ENCODE measurements at regions not wholly inside any gene's neighbourhood (a gene's known extent, or its start where the extent isn't known, plus 50 kb on each side); places are given as distances from the start of the nearest gene placed in this dataset.
"Not testable (repeated sequence)": the region's sequence is repeated elsewhere in the genome, so short reads cannot be mapped to it uniquely, and the experiment has no call there.

DNA sequence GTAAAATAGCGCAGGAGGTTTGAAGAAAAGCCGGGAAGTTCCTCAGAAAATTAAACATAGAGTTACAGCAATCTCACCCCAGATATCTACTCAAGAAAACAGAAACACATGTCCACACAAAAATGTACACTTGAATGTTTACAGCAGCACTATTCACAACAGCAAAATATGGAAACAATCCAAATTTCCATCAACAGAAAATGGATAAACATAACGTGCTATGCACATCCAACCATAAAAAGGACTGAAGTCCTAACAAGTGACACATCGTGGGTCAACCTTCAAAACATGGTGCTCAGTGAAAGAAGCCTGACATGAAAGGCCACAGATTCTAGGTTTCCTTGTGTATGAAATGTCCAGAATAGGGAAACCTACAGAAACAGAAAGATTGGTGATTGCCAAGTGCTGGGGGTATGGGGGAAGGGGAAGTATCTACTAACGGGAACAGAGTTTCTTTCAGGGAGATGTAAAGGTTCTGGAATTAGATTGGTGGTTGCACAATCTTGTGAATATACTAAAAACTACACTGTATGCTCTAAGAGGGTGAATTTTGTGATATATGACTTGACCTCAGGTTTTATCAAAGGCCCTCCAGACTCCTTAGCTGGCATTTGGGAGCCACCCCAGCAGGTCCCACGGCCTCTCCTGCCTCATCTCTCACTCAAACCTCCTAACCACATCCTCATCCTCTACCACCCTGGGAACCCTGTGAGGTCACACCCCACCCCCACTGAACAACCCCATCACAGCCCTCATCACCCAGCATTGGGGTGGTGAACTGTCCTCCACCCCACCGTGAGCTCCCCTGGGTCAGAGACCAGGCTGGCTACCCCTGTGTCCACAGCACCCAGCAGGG, 69.2 kb upstream of the PRR5 start:
- ChIA-PET POLR2A (no interaction called here), CTCF (interaction anchor here (0.6 to 0.7 kb wide), 2 partner anchors 14 to 30 kb away, joined by 3 read pairs; no protein-coding TSS in a partner anchor)

GRCh38 chr22:44630826-44631225, 71.2 kb upstream of the PRR5 start:
- CTCF ChIA-PET: interaction anchor here (1.0 to 2.6 kb wide), 2 partner anchors 638 to 685 kb away, joined by 3 to 9 read pairs; no protein-coding TSS in a partner anchor
- POLR2A ChIA-PET: no interaction called here

- ChIA-PET CTCF (interaction anchor here (0.6 to 2.6 kb wide), 2 partner anchors 35 to 636 kb away, joined by 3 to 9 read pairs; no protein-coding TSS in a partner anchor), POLR2A (no interaction called here)
Observed at GRCh38 chr22:44628835-44629234, 73.2 kb upstream of the PRR5 start.

DNA sequence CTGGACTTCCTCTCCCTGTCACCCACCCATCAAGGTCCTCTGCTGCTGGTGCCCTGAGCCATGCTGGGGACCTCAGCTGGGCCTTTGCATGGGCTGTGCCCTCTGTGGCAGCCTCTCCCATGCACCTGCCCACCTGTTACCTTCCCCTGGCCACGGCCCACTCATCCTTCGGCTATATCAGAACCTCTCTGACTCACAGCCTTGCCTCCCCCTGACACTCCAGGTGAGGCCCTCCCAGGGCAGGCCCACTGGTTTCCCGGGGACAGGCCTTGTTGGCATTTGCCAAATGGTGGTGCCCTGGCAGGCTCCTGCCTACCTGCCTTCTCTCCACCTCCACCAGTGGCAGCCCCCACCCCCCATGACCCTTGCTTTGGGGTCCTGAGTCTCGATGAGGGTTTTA, 73.7 kb upstream of the PRR5 start:
- CTCF ChIA-PET: interaction anchor here (0.5 to 0.6 kb wide), 2 partner anchors 35 to 95 kb away, joined by 3 read pairs; no protein-coding TSS in a partner anchor
- POLR2A ChIA-PET: no interaction called here

DNA sequence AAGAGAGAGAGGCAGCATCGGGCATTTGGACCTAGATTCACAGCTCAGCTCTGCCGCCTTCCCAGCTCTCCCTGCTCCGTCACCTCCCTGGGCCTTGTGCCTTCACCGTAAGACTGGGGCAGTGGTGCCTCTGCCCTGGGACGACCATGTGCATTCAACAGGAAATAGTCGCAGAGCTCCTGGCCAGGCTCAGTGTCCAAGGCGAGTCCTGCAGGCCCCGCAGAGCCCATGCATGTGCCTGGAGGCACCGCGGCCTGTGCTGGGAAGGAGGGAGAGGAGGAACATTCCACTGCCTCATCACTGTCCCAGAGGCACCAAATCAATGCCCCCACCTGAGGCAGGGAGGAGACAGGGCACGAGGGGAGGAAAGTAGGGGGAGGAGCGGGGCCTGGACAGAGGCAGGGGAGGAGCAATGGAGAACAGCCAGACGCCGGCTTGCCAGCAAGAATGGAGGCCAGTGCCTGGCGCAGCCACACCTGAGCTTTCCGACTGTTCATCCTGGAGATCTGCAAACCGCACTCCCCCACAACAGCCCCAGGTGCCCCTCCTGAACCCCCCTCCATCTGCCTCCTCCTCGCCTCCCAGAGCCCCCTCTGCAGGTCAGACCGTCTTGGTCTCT, 74.4 kb upstream of the PRR5 start:
- ChIA-PET CTCF (interaction anchor here (0.5 to 1.7 kb wide), 6 partner anchors 8 to 635 kb away, joined by 3 to 9 read pairs (median 3); no protein-coding TSS in a partner anchor), POLR2A (no interaction called here)

- CTCF ChIA-PET: interaction anchor here (0.8 to 1.7 kb wide), 11 partner anchors 10 to 680 kb away, joined by 3 to 11 read pairs (median 4); no protein-coding TSS in a partner anchor
- POLR2A ChIA-PET: interaction anchor here (1.0 kb wide), 1 partner anchor 601 kb away, joined by 3 read pairs; no protein-coding TSS in a partner anchor
Observed at GRCh38 chr22:44625981-44626687, 75.9 kb upstream of the PRR5 start.

DNA sequence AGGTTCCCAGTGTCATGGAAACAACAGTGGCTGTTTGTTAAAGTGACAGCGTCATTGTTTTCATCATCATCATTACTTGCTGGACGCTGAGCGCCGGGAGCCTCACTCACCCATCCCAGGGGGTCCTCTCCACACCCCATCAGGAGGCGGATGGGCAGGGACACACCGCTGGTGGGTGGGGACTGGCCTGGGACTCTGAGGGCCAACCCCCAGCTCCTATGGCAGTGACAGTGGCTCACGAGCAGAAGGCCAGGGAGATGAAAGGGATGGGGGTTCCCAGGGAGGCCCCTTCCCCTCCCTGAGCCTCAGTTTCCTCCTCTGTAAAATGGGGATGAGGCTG, 76.6 kb upstream of the PRR5 start:
- ChIA-PET POLR2A (no interaction called here), CTCF (interaction anchor here (0.8 to 1.3 kb wide), 6 partner anchors 33 to 638 kb away, joined by 3 to 11 read pairs (median 4); no protein-coding TSS in a partner anchor)

GRCh38 chr22:44624689-44625420, 77.1 kb upstream of the PRR5 start:
- CTCF ChIA-PET: interaction anchor here (1.0 to 1.3 kb wide), 4 partner anchors 39 to 631 kb away, joined by 3 to 11 read pairs (median 4); no protein-coding TSS in a partner anchor
- POLR2A ChIA-PET: no interaction called here

GRCh38 chr22:44623771-44624510, 78.1 kb upstream of the PRR5 start:
- CTCF ChIA-PET: interaction anchor here (1.0 to 1.2 kb wide), 3 partner anchors 31 to 631 kb away, joined by 3 to 5 read pairs (median 3); no protein-coding TSS in a partner anchor

DNA sequence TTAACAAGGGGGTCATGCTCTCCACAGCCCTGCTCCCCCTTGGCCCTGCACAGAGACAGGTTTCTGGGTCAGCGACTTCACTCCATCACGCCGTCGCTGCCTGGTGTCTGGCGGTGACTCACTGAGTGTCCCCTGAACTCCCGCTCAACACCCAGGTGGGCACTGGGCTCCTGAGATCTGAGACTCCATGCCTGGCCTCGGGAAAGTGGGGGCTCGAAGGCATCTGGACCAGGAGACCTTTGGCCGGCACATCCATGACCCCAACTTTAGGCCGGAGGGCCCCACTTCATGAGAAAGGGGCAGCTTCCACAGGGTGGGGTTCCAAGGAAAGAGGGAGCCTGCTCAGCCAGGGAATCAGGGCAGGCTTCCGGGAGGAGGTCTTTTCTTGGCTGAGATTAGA, 79.3 kb upstream of the PRR5 start:
- CTCF ChIA-PET: no interaction called here
- POLR2A ChIA-PET: no interaction called here

More at GRCh38 chr22:44623771-44624510, 78.1 kb upstream of the PRR5 start:
- POLR2A ChIA-PET: no interaction called here

DNA sequence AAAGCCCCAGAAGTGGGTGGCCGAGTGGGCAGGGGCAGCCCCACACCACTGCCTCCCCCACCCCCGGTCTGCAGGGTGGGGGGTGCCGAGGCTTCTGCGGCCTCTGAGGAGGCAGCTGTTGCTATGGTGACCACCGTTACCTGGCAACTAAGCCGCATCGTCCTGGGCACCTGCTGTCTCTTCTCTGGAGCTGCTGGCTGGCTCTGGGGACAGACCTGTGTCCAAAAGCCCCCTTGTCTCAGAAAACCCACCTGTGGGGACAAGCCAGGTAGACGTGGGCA, 79.9 kb upstream of the PRR5 start:
- POLR2A ChIA-PET: no interaction called here

DNA sequence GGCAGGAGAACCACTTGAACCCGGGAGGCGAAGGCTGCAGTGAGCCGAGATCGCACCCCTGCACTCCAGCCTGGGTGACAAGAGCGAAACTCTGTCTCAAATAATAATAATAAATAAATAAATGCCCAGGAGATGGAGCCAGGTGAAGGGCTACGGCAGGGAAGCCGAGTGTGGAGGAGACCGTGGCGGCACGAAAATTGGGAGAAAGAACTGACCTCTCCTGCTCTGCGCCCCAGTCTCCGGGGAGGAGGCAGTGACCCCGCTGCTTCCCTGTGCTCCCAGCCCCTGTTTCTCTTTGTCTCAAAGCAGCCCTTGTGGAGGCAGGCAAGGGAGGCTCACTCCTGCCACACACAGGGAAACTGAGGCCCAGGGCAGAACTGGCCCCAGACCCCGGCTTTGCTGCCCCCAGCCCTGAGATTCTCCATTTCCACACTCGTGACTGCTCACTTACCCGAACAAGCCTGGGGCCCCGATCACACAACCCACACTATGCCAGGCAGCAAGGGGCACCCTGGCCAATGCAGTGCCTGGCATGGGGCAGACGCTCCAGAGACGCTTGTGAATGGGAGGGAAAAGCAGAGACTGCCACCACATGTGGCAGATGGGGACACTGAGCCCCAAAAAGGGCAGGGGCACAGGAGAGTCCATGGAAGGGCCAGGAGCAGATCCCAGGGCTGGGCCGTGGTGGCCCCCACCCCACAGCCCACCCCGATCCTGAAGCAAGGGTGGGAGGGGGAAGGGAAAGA, 80.4 kb upstream of the PRR5 start:
- POLR2A ChIA-PET: no interaction called here
- CTCF ChIA-PET: no interaction called here

More for the DNA sequence above, 79.9 kb upstream of the PRR5 start:
- CTCF ChIA-PET: no interaction called here

DNA sequence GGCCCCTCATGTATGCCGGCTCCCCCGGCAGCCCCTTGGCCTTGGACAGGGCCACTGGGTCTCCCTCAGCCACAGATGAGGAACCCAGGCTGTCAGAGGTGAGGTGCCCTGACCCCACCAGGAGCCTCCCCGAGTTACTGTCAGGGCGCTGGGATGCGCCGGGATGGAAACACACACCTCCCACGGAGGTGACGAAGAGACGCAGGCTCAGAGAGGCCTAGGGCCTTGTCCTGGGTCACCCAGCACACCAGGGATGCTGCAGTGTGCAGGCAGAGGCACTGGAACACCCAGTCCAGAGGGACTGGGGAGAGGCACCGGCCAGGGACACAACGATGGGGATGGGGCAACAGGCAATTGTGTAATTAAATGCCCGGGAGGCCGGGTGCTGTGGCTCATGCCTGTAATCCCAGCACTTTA, 81.2 kb upstream of the PRR5 start:
- ChIA-PET POLR2A (interaction anchor here (1.0 kb wide), 1 partner anchor 597 kb away, joined by 3 read pairs; the partner anchor contains the start of gene PARVB), CTCF (no interaction called here)

- ChIA-PET POLR2A (interaction anchor here (1.0 kb wide), 1 partner anchor 596 kb away, joined by 3 read pairs; the partner anchor contains the start of gene PARVB), CTCF (no interaction called here)
Observed at GRCh38 chr22:44620129-44620840, 81.7 kb upstream of the PRR5 start.

DNA sequence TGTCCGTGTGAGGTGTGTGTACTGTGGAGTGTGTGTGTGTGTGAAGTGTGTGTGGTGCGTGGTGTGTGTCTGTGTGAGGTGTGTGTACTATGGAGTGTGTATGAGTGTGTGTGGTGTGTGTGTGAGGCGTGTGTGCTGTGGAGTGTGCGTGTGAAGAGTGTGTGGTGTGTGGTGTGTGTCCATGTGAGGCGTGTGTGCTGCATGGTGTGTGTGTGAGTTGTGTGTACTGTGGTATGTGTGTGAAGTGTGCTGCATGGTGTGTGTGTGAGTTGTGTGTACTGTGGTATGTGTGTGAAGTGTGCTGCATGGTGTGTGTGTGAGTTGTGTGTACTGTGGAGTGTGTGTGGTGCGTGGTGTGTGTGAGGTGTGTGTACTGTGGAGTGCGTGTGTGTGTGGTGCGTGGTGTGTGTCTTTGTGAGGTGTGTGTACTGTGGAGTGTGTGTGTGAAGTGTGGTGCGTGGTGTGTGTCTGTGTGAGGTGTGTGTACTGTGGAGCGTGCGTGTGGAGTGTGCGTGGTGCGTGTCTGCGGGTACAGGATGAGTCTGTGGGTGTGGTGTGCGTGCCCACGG, 82.4 kb upstream of the PRR5 start:
- POLR2A ChIA-PET, CTCF ChIA-PET: not testable (repeated sequence)

DNA sequence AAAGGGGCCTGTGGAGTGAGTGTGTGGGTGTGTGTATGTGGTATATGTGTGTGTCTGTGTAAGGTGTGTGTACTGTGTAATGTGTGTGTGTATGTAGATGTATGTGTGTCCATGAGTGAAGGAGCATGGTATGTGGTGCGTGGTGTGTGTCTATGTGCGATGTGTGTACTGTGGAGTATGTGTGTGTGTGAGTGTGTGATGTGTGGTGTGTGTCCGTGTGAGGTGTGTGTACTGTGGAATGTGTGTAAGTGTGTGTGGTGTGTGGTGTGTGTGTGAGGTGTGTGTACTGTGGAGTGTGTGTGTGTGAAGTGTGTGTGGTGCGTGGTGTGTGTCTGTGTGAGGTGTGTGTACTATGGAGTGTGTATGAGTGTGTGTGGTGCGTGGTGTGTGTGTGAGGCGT, 83.1 kb upstream of the PRR5 start:
- CTCF ChIA-PET: not testable (repeated sequence)

GRCh38 chr22:44618400-44618799, 83.6 kb upstream of the PRR5 start:
- ChIA-PET POLR2A (no interaction called here), CTCF (no interaction called here)

More for the DNA sequence above, 83.1 kb upstream of the PRR5 start:
- POLR2A ChIA-PET: not testable (repeated sequence)
